NCI-H128 (cell line): ENCODE measurements at regions not wholly inside any gene's neighbourhood (a gene's known extent, or its start where the extent isn't known, plus 50 kb on each side); places are given as distances from the start of the nearest gene placed in this dataset.

Experiments used
- DNase-seq: peaks from one replicate; lab custom pipeline; 2025; ENCODE audit not compliant: unreplicated experiment; lab: John Stamatoyannopoulos, UW

DNA sequence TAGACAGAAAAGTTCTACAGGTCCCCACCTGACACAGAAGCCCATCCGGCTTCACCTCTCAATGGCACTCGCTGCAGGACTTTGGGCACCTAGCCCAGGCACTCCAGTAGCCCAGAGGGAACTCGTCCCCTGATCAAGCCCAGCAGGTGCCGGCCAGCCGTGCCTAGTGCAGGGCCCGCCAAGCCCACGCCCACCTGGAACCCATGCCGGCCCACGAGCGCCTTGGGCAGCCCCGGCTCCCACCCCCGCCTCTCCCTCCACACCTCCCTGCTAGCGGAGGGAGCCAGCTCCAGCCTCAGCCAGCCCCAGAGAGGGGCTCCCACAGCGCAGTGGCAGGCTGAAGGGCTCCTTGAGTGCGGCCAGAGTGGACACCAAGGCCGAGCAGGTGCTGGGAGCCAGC is 268.8 kb downstream of the SLITRK1 start:
- DNase-seq, result no peak

DNA sequence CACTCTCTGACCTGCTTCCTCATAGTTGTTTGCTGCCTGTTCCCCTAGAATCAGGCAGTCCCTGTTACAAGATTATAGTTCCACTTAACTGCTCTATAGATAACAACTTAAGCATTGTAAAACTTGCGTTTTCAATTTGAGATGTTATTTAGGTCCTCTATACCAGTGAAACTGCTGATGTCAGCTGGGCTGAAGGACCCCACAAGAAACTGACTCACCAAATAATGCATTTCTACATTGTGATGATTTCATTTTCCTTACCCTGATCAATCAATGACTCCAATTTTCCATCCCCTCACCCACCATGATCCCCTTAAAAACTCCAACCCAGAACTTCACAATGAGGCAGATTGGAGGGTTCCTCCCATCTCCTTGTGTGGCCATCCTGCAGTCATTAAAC is 280.7 kb downstream of the SLITRK1 start:
- DNase-seq, result no peak

- no peak for DNase-seq
Observed at GRCh38 chr13:83592095-83592494, 290.2 kb downstream of the SLITRK1 start.

DNA sequence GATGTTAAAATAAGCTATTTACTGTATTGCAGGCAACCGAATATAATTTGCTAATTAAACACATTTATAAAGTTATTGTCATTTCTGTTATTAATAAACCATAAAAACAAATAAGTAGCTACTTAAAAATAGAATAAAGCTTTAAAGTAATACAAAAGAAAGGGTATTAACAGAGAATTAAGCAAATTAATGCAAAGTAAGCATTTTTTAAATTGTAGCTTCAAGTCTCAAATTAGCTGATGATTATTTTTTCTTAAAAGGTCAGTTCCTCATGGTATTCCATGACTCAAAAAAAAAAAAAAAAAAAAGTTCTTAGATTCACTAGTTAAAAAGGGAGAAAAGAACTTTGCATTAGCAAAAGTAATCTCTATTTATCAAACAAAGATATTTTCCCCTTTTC is 292.5 kb downstream of the SLITRK1 start:
- no peak for DNase-seq

DNA sequence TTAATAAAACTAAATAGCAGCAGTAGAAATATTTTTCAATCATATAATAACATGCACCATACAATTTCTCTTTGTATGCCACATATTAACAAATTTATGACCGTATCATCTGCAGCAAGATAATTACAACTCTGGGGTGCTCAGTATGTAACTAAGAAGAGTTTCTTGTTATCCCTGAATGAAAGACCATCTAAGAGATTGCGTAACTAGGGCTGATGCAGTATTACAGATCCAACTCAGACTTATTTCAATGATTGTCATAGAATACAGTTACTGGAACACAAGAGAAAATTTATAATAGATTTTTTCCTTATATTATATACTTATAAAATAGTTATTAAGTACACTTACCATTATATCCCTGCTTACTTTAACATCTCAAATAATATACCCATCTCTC is 305.1 kb downstream of the SLITRK1 start:
- DNase-seq, result no peak

GRCh38 chr13:83568019-83568418 is 314.3 kb downstream of the SLITRK1 start:
- no peak for DNase-seq

- no peak for DNase-seq
Observed at GRCh38 chr13:83563499-83563898, 318.8 kb downstream of the SLITRK1 start.

GRCh38 chr13:83557845-83558244 is 324.4 kb downstream of the SLITRK1 start:
- DNase-seq, result no peak

- no peak for DNase-seq
Observed at GRCh38 chr13:83549671-83550070, 332.6 kb downstream of the SLITRK1 start.

DNA sequence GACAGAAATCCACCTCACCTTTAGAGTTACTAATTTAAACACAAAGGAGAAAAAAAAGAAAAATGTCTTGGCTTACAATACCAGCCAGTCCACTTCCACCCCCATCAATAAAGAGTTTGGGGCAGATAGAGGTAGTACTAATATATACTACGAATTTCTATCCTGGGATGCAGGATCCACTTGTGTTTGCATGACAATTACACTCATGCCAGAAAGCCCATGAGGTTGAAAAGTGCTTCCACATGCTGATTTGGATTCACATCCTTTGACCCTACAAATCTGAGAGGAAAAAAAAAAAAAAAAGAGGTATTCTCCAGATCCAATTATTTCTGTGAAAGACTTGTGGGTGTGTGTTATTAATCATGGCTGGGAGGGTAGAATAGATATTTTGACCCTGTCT is 335.2 kb downstream of the SLITRK1 start:
- DNase-seq, result no peak

- DNase-seq, result no peak
Observed at GRCh38 chr13:83546476-83546875, 335.8 kb downstream of the SLITRK1 start.

GRCh38 chr13:83538636-83539035 is 343.6 kb downstream of the SLITRK1 start:
- no peak for DNase-seq

GRCh38 chr13:83536941-83537340 is 345.3 kb downstream of the SLITRK1 start:
- DNase-seq, result no peak

- DNase-seq, result no peak
Observed at GRCh38 chr13:83536153-83536552, 346.1 kb downstream of the SLITRK1 start.

GRCh38 chr13:83532809-83533208 is 349.5 kb downstream of the SLITRK1 start:
- DNase-seq, result no peak

- no peak for DNase-seq
Observed at GRCh38 chr13:83531022-83531421, 351.3 kb downstream of the SLITRK1 start.

- no peak for DNase-seq
Observed at GRCh38 chr13:83516781-83517180, 365.5 kb downstream of the SLITRK1 start.

DNA sequence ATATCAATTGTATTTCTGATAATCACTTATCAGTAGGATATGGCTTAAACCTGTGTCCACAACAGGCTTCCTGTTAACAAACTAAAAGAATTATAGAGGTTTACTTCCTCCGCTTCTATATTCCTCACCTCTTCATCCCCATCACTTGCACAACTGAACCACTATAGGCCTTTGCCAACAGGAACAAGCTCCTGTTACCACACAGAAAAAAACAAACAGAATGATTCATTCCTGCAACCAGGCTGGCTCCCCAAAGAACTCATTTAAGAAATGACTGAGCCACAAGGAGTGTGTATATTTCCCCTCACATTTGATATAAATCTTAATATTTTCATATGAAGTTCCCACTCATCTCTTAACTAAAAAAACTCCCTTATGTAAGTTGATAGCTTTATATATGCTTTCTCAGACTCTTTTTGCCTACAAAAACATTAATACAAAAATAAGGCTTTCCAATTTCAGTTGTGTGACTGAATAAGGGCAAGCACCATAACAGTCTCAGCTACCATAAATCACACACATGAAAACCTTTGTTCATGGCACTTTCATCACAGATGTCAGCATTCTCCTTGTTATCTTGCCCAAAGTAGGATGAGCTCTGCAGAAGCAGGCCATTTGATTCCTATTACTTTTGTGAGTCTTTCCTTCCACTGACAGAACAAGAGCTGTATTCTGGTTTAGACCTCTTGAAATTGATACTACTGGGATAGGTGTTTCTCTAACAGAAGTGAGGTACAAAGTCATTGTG is 366.8 kb downstream of the SLITRK1 start:
- DNase-seq, result no peak

DNA sequence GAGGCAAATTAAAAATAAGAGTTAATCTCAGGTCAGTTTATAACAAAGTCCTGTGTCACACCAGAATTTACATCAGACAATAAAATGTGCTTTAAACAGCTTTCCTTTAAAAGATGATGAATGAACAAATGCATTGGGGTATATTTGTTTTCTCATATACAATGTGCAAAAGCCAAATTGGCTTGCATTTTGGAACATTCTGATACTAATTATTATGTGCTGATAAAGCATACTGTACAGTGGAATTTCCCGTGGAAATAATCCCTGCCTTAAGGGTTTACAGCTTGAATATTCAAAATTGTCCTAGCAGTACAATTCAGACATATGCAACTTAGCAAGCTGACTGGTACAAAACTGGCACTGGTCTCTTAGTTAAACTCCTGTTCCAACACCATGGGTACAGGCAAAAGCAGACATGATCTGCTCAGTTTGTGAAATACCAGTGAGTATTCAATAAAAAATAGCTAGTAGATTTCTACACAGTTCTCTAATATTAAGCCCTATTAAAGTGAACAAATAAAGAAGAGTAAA is 373.4 kb downstream of the SLITRK1 start:
- no peak for DNase-seq

GRCh38 chr13:83503424-83503823 is 378.9 kb downstream of the SLITRK1 start:
- DNase-seq, result no peak

- DNase-seq, result no peak
Observed at GRCh38 chr13:83499286-83499685, 383.0 kb downstream of the SLITRK1 start.

DNA sequence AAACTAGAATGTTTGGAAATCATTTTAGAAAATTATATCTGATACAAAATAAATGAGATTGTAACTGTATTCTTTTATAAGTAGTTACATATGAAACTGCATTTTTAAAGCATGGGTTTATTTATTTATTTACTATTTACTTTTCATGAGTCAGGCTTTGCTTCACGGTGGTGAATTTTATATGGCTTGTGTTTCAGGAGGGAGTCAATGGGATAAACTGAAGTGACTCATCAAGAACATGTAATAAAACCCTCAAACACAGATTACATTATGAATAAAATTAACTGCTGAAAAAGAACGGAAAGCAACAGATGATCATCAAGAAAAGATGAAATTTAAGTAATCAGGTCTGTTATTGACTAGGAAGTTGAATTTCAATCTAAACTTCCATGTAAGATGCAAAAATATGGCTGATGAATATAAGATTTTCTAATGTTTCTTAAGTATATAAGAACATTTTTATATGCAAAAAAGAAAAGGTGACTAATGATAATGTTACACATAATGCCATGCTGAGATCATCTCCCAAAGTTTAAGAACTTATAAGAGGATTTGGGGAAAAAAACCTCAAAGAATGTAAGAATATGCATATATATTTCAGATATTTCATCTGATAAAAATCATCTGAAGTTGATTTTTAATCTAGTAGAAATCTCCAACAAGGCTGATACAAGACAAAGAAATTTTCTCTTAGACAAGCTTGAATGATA is 383.6 kb downstream of the SLITRK1 start:
- DNase-seq, result no peak
